PC-3 (cell line): ENCODE measurements at regions not wholly inside any gene's neighbourhood (a gene's known extent, or its start where the extent isn't known, plus 50 kb on each side); places are given as distances from the start of the nearest gene placed in this dataset.

Source experiments
- ATAC-seq: fragments of 200-7000 bp; cut with Tn5 transposase; 2 replicates; pipeline ENCODE4 v1.9.1; 2020; ENCODE audit warnings: mild to moderate bottlenecking, moderate library complexity
- BruUV-seq: library from RNA; stranded (reverse); fragments of 400-500 nt; replicated peaks from 2 replicates; lab custom pipeline; 2021; lab: Mats Ljungman, UMichigan
- CTCF ChIA-PET: fragments of 300-600 bp; sonication (Branson Sonifier 250); formaldehyde crosslinking; loops from one replicate; lab custom pipeline; 2022; ENCODE audit warnings: antibody characterized with exemption; lab: Charles Lee
- POLR2A ChIA-PET: fragments of 300-600 bp; sonication (Branson Sonifier 250); formaldehyde crosslinking; loops from one replicate; lab custom pipeline; 2022; ENCODE audit warnings: antibody characterized with exemption; ENCODE audit not compliant: unreplicated experiment; lab: Charles Lee
- DNase-seq: peaks from one replicate; pipeline ENCODE4 v3.0.0-alpha.2; 2015
- H2AFZ ChIP-seq: fragments of 300-600 bp; sonication (generic); 2 replicates; pipeline ENCODE4 v1.6.0; 2016; ENCODE audit warnings: antibody characterized with exemption, low read length
- H3F3A ChIP-seq: fragments of 300-600 bp; sonication (generic); one replicate; pipeline ENCODE4 v1.6.0; 2017; ENCODE audit warnings: antibody characterized with exemption, low read length, control low read depth, mild to moderate bottlenecking; ENCODE audit not compliant: unreplicated experiment
- H3K27ac ChIP-seq: fragments of 300-600 bp; sonication (generic); 2 replicates; pipeline ENCODE4 v1.5.1; 2016; ENCODE audit warnings: mild to moderate bottlenecking, low read length
- H3K27me3 ChIP-seq: fragments of 300-600 bp; sonication (generic); 2 replicates; pipeline ENCODE4 v1.6.1; 2016; ENCODE audit warnings: low read length, mixed read lengths
- H3K36me3 ChIP-seq: fragments of 300-600 bp; sonication (generic); 2 replicates; pipeline ENCODE4 v1.6.1; 2016; ENCODE audit warnings: low read depth, mixed run types, low read length, mixed read lengths
- H3K4me1 ChIP-seq: fragments of 300-600 bp; sonication (generic); 2 replicates; pipeline ENCODE4 v1.5.1; 2016; ENCODE audit warnings: low read length; ENCODE audit not compliant: insufficient read depth
- H3K4me2 ChIP-seq: fragments of 300-600 bp; sonication (generic); 2 replicates; pipeline ENCODE4 v1.6.0; 2016; ENCODE audit warnings: low read length
- H3K4me3 ChIP-seq: fragments of 300-600 bp; sonication (generic); 2 replicates; pipeline ENCODE4 v1.5.1; 2016; ENCODE audit warnings: mild to moderate bottlenecking, low read length, mixed read lengths
- H3K79me2 ChIP-seq: fragments of 300-600 bp; sonication (generic); 2 replicates; pipeline ENCODE4 v1.6.1; 2017; ENCODE audit warnings: low read length, mixed read lengths
- H3K9ac ChIP-seq: fragments of 300-600 bp; sonication (generic); 2 replicates; pipeline ENCODE4 v1.6.0; 2016; ENCODE audit warnings: mild to moderate bottlenecking, low read length
- H3K9me2 ChIP-seq: fragments of 300-600 bp; sonication (generic); replicated peaks from 2 replicates; pipeline ENCODE4 v1.6.1; 2016; ENCODE audit warnings: mixed run types, low read length, mixed read lengths
- H3K9me3 ChIP-seq: fragments of 300-600 bp; sonication (generic); 2 replicates; pipeline ENCODE4 v1.6.1; 2016; ENCODE audit warnings: low read length, mixed read lengths
- H4K20me1 ChIP-seq: fragments of 300-600 bp; sonication (generic); 2 replicates; pipeline ENCODE4 v1.6.1; 2016; ENCODE audit warnings: low read length, mixed read lengths
- CTCF ChIP-seq: fragments of 300-600 bp; sonication (generic); conservative IDR thresholded peaks from 2 replicates; pipeline ENCODE4 v1.5.1; 2017; ENCODE audit warnings: antibody characterized with exemption, low read depth, mild to moderate bottlenecking, low read length
- EZH2 ChIP-seq: fragments of 300-600 bp; sonication (generic); IDR thresholded peaks from one replicate; pipeline ENCODE4 v1.6.1; 2017; ENCODE audit warnings: antibody characterized with exemption, mild to moderate bottlenecking, low read length; ENCODE audit not compliant: unreplicated experiment
- EZH2phosphoT487 ChIP-seq: fragments of 300-600 bp; sonication (generic); IDR thresholded peaks from 2 replicates; pipeline ENCODE4 v1.6.1; 2018; ENCODE audit warnings: mild to moderate bottlenecking, antibody characterized with exemption, low read length, borderline replicate concordance
- intact Hi-C: fragments of 100-400 bp; cut with micrococcal nuclease; formaldehyde crosslinking; loops from 2 replicates; pipeline ENCODE4 v1.9.0; 2023

GRCh38 chr3:115232167-115232566 is 85.1 kb upstream of the ZBTB20 start:
- Histone ChIP-seq H3K9ac (peak overlapping the region; percentile 34), H3K79me2 (no peaks in the 10 kb centered on the region), H3K4me1 (peaks cover 18% of the 10 kb centered on the region), H3K27ac (peak overlapping the region; percentile 80), H3F3A (no peaks in the 10 kb centered on the region), H3K4me2 (peak overlapping the region; percentile 13; the same call in 1 of the 2 replicates), H3K36me3 (no peaks in the 10 kb centered on the region), H3K9me2 (0 out of 2 replicates have a peak, but pooled peaks cover 2% of the 10 kb centered on the region), H4K20me1 (no peaks in the 10 kb centered on the region), H3K27me3 (no peaks in the 10 kb centered on the region), H3K9me3 (no peaks in the 10 kb centered on the region), H2AFZ (peak overlapping the region; percentile 50), H3K4me3 (no peak overlapping the region)
- intact Hi-C loops: loop anchor here (5.0 kb wide), 1 partner anchor 90 kb away; no protein-coding TSS in a partner anchor
- ChIA-PET POLR2A (no interaction called here), CTCF (no interaction called here)
- DNase-seq (peak; percentile 61), ATAC-seq (peak; percentile 81)
- TF ChIP-seq CTCF: no peak
- no peak for TF ChIP-seq EZH2
- no peak for TF ChIP-seq EZH2phosphoT487
- no TSS peak for BruUV-seq

- ATAC-seq (peak; percentile 64), DNase-seq (peak; percentile 55)
- BruUV-seq: no TSS peak
- TF ChIP-seq EZH2phosphoT487 (no peak), CTCF (no peak), EZH2 (no peak)
- Histone ChIP-seq H2AFZ (no peak overlapping the region), H3K79me2 (no peaks in the 10 kb centered on the region), H3K9me2 (0 out of 2 replicates have a peak, but pooled peaks cover 2% of the 10 kb centered on the region), H3K4me3 (no peak overlapping the region), H3K27ac (peak overlapping the region; percentile 80), H3K9ac (peak overlapping the region; percentile 34), H3K27me3 (no peaks in the 10 kb centered on the region), H3K9me3 (no peaks in the 10 kb centered on the region), H3K4me1 (peaks cover 15% of the 10 kb centered on the region), H3K4me2 (peak overlapping the region; percentile 13; the same call in 1 of the 2 replicates), H3K36me3 (no peaks in the 10 kb centered on the region), H4K20me1 (no peaks in the 10 kb centered on the region), H3F3A (no peaks in the 10 kb centered on the region)
- CTCF ChIA-PET: no interaction called here
- intact Hi-C loops: loop anchor here (5.0 kb wide), 1 partner anchor 89 kb away; no protein-coding TSS in a partner anchor
- POLR2A ChIA-PET: no interaction called here
Measured at GRCh38 chr3:115233021-115233420, 85.9 kb upstream of the ZBTB20 start.

- no peaks in the 10 kb centered on the region for H3K36me3 ChIP-seq
- H3K4me2 ChIP-seq: no peak overlapping the region
- POLR2A ChIA-PET: no interaction called here
- CTCF ChIA-PET: no interaction called here
- no peak overlapping the region for H3K9ac ChIP-seq
- H3K9me2 ChIP-seq: no peaks in the 10 kb centered on the region
- H4K20me1 ChIP-seq: no peaks in the 10 kb centered on the region
- no peak overlapping the region for H2AFZ ChIP-seq
- H3K27ac ChIP-seq: no peak overlapping the region
- no peak overlapping the region for H3K4me3 ChIP-seq
- DNase-seq: no peak
- TF ChIP-seq EZH2: no peak
- TF ChIP-seq EZH2phosphoT487: no peak
- no peak for TF ChIP-seq CTCF
- H3K79me2 ChIP-seq: no peaks in the 10 kb centered on the region
- intact Hi-C loops: loop anchor here (5.0 kb wide), 1 partner anchor 551 kb away; no protein-coding TSS in a partner anchor
- H3K4me1 ChIP-seq: peaks cover 34% of the 10 kb centered on the region
- H3K27me3 ChIP-seq: no peaks in the 10 kb centered on the region
- no peaks in the 10 kb centered on the region for H3K9me3 ChIP-seq
- no TSS peak for BruUV-seq
- H3F3A ChIP-seq: peaks cover 3% of the 10 kb centered on the region
- ATAC-seq: no peak
Measured at GRCh38 chr3:115236496-115236895, 89.4 kb upstream of the ZBTB20 start.
